HG02759 (cell line): ENCODE measurements at regions not wholly inside any gene's neighbourhood (a gene's known extent, or its start where the extent isn't known, plus 50 kb on each side); places are given as distances from the start of the nearest gene placed in this dataset.

ENCODE experiments used
- ATAC-seq: cut with Tn5 transposase; IDR thresholded peaks from one replicate; pipeline ENCODE4 v1.9.1; 2021; ENCODE audit warnings: mild to moderate bottlenecking, moderate library complexity; ENCODE audit not compliant: unreplicated experiment

- no peak for ATAC-seq
These were observed 605.8 kb upstream of the MGMT start for GRCh38 chr10:128861018-128861901.

- ATAC-seq: no peak
These were observed 603.6 kb upstream of the MGMT start for GRCh38 chr10:128863411-128863810.

DNA sequence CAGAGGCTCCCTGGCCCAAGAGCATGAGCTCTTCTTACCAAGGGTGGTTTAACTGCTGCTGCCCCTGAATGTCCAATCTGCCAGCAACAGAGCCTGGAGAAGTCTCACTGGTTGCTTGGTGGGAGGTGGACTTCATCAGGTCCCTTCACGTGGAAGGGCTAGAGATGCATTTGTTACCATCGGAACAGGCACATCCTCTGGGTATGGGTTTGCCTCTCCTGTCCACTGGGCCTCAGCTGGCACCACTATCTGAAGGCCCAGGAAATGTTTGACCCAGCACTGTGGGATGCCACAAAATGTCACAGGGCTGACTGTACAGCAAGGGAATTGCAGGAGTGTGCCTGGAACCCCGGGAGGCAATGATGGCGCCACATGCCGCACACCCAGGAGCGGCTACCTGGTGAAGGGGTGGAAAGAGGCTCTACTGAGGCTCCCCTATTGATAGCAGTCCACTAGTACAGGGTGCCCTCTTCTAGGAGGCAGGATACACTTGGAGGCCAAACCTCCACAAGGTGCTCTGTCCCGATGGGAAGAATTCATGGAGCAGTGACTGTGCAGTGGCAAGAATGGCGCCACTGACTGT is 603.1 kb upstream of the MGMT start:
- ATAC-seq: no peak

DNA sequence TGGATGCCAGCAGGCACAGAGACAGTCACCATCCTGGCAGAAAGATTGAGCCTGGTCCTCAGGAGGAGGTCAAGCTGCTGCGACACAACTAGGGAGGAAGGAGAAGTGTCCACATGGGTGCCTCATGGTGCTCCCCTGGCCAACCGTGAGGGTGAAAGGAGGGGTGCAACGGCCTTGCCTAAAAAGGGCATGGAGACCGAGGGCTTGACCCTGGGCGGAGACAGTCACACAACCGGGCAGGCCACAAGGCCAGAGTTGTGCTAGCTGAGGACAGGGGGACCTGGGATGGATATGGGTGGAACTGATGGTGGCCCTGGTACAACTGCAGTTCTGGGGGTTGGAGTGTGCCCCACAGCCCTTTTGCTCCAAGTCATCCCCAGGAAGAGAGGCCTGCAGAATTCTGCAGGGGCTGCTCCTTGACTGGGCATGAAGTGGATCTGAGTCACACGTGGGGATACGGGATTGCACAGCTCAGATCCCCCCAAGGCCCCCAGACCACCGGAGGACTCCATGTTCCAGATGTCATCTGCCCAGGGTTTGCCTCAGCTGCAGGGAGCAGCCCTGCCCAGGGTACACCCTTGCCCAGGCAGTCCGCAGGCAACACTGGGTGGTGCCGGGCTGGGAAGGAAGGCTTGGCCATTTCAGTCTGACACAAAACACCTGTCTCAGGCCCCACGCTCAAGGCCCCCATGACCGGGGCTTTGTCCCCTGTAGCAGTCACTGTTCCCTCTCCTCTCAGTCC is 602.3 kb upstream of the MGMT start:
- ATAC-seq: no peak

DNA sequence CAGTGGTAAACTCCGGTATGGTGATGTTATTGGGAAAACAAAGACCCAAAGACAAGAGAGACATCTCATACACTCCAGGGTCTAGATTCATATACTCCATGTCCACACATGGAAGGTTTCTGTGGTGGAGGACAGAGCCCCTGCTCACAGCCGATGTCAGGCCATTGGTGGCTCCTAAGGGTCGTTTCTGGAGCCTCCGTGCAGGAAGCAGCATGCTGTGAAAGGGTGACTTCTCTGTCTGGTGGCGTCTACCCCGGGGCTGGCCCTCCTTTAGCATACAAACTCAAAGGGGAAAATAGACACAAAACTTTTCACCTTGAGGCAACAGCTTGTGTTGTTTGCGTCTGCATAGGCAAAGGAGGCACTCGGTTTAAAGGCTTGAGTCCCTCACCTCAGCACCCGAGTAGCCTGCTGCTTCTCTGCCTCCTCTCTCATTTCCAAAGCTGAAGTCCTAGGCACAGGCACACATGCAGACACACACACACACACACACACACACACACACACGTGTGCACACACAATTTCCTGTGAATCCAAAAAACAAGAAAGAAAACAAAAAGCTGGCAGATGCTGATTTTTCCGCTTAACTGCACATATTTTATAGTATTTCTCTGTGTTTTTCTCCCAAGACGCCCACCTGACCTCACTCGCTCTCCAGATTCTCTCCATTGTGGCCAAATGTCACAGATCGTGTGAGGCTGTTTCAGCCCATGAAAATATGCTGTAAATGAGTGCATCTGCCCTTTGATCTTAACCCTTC is 601.4 kb upstream of the MGMT start:
- no peak for ATAC-seq

DNA sequence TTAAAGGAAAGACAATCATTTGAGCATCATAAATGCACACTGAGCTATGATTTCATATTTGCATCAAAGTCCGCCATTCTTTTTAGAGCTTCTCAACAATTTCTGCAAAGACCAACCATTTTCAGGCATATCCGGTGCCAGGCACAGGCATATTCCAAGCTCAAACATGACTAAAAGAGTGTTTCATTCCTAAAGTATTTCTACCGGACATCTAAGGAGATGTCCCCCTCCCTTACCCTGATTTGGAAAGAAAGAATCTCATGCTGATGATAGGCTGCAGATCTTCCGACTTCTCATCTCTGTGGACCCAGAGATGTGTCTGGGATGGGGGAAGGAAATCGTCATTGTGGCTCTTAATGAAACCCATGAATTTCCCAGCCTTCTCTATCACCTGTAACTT is 600.5 kb upstream of the MGMT start:
- ATAC-seq: no peak

GRCh38 chr10:128867210-128867609 is 599.8 kb upstream of the MGMT start:
- no peak for ATAC-seq

DNA sequence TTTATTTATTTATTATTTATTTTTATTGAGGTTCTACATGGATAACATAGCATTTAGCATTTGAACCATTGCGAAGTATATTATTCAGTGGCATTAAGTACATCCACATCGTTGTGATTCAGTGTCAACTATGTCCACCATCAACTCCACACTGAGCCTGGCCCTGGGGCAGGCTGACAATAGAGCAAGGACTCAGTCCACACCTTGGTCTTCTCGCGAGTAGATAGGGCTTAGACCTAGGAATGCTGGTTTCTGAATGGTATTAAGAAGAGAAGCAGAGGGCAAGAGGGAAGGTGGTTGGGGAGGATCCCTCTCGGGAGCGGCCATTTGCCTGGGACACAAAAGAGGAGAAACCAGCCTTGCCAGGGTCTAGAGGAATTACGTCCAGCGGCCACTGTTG is 599.2 kb upstream of the MGMT start:
- ATAC-seq: no peak

DNA sequence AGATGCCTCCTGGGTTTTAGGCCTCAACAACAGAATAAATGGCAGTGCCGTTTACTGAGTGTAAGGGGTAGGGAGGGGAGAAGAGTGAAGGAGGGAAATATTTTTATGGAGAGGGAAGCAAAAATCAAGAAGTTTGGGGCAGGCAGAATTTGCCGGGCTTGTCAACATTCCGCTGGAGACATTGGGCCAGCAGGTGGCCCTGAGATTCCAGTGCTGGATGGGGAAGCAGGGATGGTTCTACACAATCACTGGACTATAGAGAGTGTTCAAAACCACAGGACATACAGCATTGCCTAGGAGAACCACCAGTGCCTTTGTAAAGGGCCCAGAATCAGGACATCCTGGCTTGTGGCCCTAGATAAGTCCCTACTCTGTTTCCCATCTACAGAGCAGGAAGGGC is 598.6 kb upstream of the MGMT start:
- ATAC-seq: no peak

- ATAC-seq: no peak
These were observed 597.8 kb upstream of the MGMT start for GRCh38 chr10:128869101-128869749.

DNA sequence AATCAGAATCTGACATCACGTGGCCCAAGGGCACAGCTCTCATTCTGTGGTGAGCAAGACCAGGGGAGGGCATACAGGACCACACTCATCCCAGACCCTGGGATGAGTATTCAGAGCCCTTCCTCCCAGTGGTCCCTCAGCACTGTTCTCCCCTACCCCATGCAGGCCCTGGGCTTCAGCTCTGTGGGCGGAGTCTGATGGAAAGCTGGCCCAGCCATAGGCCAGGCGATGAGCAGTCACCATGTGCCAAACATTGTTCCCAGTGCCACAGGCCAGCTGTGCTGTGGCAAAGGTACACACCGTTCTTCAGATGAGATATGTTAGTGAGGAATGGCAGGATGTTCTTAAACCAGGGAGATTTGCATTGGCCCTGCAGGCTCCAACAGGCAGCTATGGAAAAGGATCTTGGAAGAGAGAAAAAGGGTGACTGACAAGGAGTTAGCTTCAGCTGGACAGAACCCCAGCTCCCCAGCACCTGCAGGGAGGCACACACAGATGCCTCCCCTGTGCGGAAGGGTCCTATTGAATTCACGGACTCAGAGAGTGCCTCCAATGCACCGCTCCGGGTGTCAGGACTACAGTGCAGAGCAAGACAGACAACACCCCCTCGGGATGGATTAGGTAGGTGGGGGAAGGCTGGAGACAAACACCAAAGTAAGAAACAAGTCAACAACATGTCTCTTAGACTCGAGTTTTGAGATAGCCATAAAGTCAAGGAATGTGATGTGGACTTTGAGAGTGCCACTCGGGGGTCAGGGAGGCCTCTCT is 596.0 kb upstream of the MGMT start:
- ATAC-seq: no peak

DNA sequence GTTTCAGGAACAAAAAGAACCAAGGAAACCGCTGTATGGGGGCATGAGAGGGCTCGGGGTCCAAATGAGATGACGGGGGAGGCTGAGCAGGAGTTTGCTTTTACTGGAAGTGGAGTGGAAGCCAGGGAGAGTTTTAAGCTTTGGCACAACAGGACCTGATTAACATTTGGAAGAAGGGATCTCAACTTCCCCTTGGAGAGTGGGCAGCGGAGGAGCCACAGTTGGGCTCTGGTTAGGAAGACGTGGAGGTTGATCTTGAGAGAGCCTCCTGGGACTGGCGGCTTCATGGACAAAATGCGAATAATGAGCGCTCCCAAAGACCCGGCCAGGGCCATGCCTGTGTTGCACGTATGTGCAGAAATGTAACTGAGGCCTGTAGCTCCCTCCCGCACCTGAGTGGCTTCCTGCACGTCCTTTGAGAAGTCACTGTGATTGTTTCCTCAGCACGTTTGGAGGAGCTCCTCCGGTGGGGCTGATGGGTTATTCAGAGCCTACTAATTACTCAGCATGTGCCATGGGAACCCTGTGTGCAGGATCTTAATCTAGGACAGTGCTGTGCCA is 595.3 kb upstream of the MGMT start:
- no peak for ATAC-seq

DNA sequence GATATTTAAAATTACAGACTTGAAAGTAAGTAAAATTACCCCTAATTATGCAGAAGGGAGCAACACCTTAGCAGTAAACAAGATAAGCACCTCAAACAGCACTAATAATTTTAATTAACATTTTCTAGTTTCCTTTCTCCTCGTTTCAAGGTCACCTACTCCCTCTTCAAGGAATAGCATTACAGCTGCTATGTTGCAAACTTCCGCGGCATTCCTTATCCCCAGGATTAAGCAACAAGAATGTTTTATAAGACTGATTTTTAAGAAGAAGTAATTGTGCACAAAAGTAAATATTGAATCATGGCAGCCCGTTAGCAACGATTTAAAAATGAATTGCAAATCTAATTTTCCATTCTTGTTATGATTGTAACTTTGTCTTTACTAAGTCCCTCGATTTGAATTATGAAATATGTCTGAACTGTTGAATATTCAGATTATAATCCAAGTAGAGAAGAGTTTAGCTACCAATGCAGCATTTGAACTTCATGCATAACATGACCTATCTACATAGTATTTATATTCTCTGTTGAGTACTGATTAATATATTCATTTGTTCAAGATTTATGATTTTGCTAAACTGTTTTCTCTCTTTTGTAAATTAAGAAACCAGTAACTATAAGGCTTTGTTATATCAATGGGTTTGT is 593.5 kb upstream of the MGMT start:
- ATAC-seq: no peak

GRCh38 chr10:128874331-128874730 is 592.7 kb upstream of the MGMT start:
- ATAC-seq: no peak

GRCh38 chr10:128875030-128875744 is 591.9 kb upstream of the MGMT start:
- ATAC-seq: no peak

DNA sequence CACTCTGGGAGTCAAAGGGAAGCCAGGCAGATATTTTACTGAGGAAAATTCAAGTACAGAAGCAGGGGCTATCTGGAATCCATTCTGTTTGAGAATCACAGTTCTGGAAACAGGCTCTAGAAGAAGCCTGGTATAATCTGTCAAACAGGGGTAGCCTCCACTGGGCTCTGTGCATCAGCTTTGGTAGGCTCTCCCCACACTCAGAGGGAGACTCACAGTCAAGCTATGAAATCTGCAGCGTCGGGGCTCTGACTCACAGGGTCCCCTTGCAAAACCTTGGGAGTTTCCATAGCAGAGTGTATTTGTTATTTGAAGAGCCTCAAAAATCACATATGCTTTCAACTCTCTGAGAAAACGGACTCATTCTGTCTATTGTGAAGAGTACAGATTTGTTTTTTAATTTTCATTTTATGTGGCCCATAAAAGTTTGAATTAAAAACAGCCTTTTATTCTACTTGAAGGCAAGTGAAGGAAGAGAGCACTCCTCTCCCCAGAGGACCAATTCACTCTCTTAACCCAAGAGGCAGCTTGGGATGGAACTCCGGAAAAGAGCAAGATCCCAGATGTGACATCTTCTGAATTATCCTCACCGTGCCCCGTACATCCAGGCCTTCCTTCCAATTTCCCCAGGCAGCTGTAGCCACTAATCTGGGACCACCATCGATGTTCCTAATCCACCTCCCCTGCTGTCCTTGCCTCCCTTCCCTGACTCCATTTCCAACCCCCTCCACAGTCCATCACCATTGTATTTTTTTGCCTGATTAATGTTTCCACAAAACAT is 590.9 kb upstream of the MGMT start:
- ATAC-seq: no peak

GRCh38 chr10:128877141-128877540 is 589.9 kb upstream of the MGMT start:
- no peak for ATAC-seq

GRCh38 chr10:128877936-128878335 is 589.1 kb upstream of the MGMT start:
- no peak for ATAC-seq
